Astrocyte (in vitro differentiated cells and primary cell): ENCODE measurements at regions not wholly inside any gene's neighbourhood (a gene's known extent, or its start where the extent isn't known, plus 50 kb on each side); places are given as distances from the start of the nearest gene placed in this dataset.
"Not testable (repeated sequence)": the region's sequence is repeated elsewhere in the genome, so short reads cannot be mapped to it uniquely, and the experiment has no call there.

Experiments
- DNase-seq: peaks from one replicate; pipeline ENCODE4 v3.0.0-alpha.2; 2010; ENCODE audit warnings: low read depth
- FAIRE-seq: peaks from 2 replicates; lab custom pipeline; 2011; peaks lifted over from hg19 to GRCh38; lab: Jason Lieb, UNC
- H2AFZ ChIP-seq: 2 replicates; pipeline ENCODE4 v1.6.0; 2012; ENCODE audit warnings: low read depth, low read length, inconsistent platforms
- H3K27ac ChIP-seq: 2 replicates; pipeline ENCODE4 v1.5.1; 2011; ENCODE audit warnings: low read depth, low read length, inconsistent platforms
- H3K27me3 ChIP-seq: 2 replicates; pipeline ENCODE4 v1.6.0; 2011; ENCODE audit warnings: low read length, inconsistent platforms; ENCODE audit not compliant: insufficient read depth
- H3K36me3 ChIP-seq: 2 replicates; pipeline ENCODE4 v1.5.1; 2011; ENCODE audit warnings: low read length, inconsistent platforms; ENCODE audit not compliant: insufficient read depth
- H3K4me1 ChIP-seq: 2 replicates; pipeline ENCODE4 v1.5.1; 2011; ENCODE audit warnings: low read length, inconsistent platforms; ENCODE audit not compliant: insufficient read depth
- H3K4me2 ChIP-seq: 2 replicates; pipeline ENCODE4 v1.6.0; 2012; ENCODE audit warnings: low read length, inconsistent platforms
- H3K4me3 ChIP-seq: 2 replicates; pipeline ENCODE4 v1.5.1; 2011; ENCODE audit warnings: low read depth, mild to moderate bottlenecking, low read length, inconsistent platforms; ENCODE audit not compliant: insufficient read depth
- H3K79me2 ChIP-seq: 2 replicates; pipeline ENCODE4 v1.6.0; 2012; ENCODE audit warnings: mild to moderate bottlenecking, low read length, inconsistent platforms; ENCODE audit not compliant: insufficient read depth
- H3K9ac ChIP-seq: 2 replicates; pipeline ENCODE4 v1.6.0; 2012; ENCODE audit warnings: mild to moderate bottlenecking, low read length, inconsistent platforms
- H3K9me3 ChIP-seq: 2 replicates; pipeline ENCODE4 v1.5.1; 2012; ENCODE audit warnings: low read depth, mild to moderate bottlenecking, low read length, inconsistent platforms; ENCODE audit not compliant: insufficient read depth
- H4K20me1 ChIP-seq: 2 replicates; pipeline ENCODE4 v1.6.0; 2012; ENCODE audit warnings: low read length, inconsistent platforms; ENCODE audit not compliant: insufficient read depth
- H3K27ac Mint-ChIP-seq: one replicate; pipeline ENCODE4 v1.8.0; 2021; ENCODE audit warnings: mild to moderate bottlenecking, mixed read lengths; ENCODE audit not compliant: unreplicated experiment
- H3K27me3 Mint-ChIP-seq: one replicate; pipeline ENCODE4 v1.8.0; 2021; ENCODE audit warnings: low read depth, mixed read lengths; ENCODE audit not compliant: unreplicated experiment
- H3K36me3 Mint-ChIP-seq: one replicate; pipeline ENCODE4 v1.8.0; 2021; ENCODE audit warnings: low read depth, mixed read lengths; ENCODE audit not compliant: unreplicated experiment
- H3K4me1 Mint-ChIP-seq: one replicate; pipeline ENCODE4 v1.8.0; 2021; ENCODE audit warnings: low read depth, mixed read lengths; ENCODE audit not compliant: unreplicated experiment
- H3K4me3 Mint-ChIP-seq: one replicate; pipeline ENCODE4 v1.8.0; 2021; ENCODE audit warnings: mild to moderate bottlenecking, moderate library complexity, mixed read lengths; ENCODE audit not compliant: unreplicated experiment
- H3K9me3 Mint-ChIP-seq: one replicate; pipeline ENCODE4 v1.8.0; 2021; ENCODE audit warnings: mild to moderate bottlenecking, mixed read lengths; ENCODE audit not compliant: unreplicated experiment
- CTCF ChIP-seq: IDR thresholded peaks from 2 replicates; pipeline ENCODE4 v1.5.1; 2011; ENCODE audit warnings: low read depth, mild to moderate bottlenecking, inconsistent platforms, low read length, moderate library complexity; ENCODE audit not compliant: insufficient read depth
- EZH2 ChIP-seq: IDR thresholded peaks from 2 replicates; pipeline ENCODE4 v1.6.1; 2012; ENCODE audit warnings: mild to moderate bottlenecking, low read length, inconsistent platforms; ENCODE audit not compliant: insufficient read depth

- FAIRE-seq (no peak), DNase-seq (no peak)
- no peaks in the 10 kb centered on the region for H3K4me1 ChIP-seq
- no peak overlapping the region for H3K4me3 ChIP-seq
- no peak overlapping the region for H2AFZ ChIP-seq
- Mint-ChIP-seq H3K4me3 (no peak overlapping the region), H3K9me3 (peaks cover 4% of the 10 kb centered on the region), H3K36me3 (no peaks in the 10 kb centered on the region), H3K27me3 (no peaks in the 10 kb centered on the region), H3K27ac (no peak overlapping the region), H3K4me1 (no peaks in the 10 kb centered on the region)
- no peaks in the 10 kb centered on the region for H3K79me2 ChIP-seq
- H3K9ac ChIP-seq = no peak overlapping the region
- H3K36me3 ChIP-seq = no peaks in the 10 kb centered on the region
- H3K4me2 ChIP-seq = no peak overlapping the region
- H3K9me3 ChIP-seq = peaks cover 2% of the 10 kb centered on the region
- H3K27ac ChIP-seq = no peak overlapping the region
- no peaks in the 10 kb centered on the region for H4K20me1 ChIP-seq
- no peaks in the 10 kb centered on the region for H3K27me3 ChIP-seq
- no peak for TF ChIP-seq EZH2
- no peak for TF ChIP-seq CTCF
These were observed 495.3 kb upstream of the ARPP21 start for GRCh38 chr3:35144011-35144410.

- not testable (repeated sequence) for H3K36me3 Mint-ChIP-seq, FAIRE-seq, H3K27me3 ChIP-seq, H3K9ac ChIP-seq, H3K4me2 ChIP-seq, H4K20me1 ChIP-seq, H3K79me2 ChIP-seq, H3K4me3 Mint-ChIP-seq, H3K9me3 ChIP-seq, H3K36me3 ChIP-seq, DNase-seq, H3K27ac Mint-ChIP-seq, H3K4me1 Mint-ChIP-seq, H3K4me1 ChIP-seq, H3K27me3 Mint-ChIP-seq, H3K27ac ChIP-seq, H3K9me3 Mint-ChIP-seq, H2AFZ ChIP-seq, H3K4me3 ChIP-seq
These were observed 492.9 kb upstream of the ARPP21 start for GRCh38 chr3:35146256-35147035.

GRCh38 chr3:35183927-35184675 is 455.2 kb upstream of the ARPP21 start:
- peaks cover 6% of the 10 kb centered on the region for H3K36me3 Mint-ChIP-seq
- peaks cover 11% of the 10 kb centered on the region for H3K9me3 Mint-ChIP-seq
- no peak overlapping the region for H2AFZ ChIP-seq
- no peak overlapping the region for H3K4me3 Mint-ChIP-seq
- H3K4me3 ChIP-seq = peak overlapping the region; percentile 8
- no peaks in the 10 kb centered on the region for H3K27me3 Mint-ChIP-seq
- peak; percentile 82 for DNase-seq
- peaks cover 12% of the 10 kb centered on the region for H3K9me3 ChIP-seq
- no peak for FAIRE-seq
- TF ChIP-seq EZH2 (no peak), CTCF (no peak)
- peaks cover 18% of the 10 kb centered on the region for H3K4me1 Mint-ChIP-seq
- no peaks in the 10 kb centered on the region for H3K36me3 ChIP-seq
- H4K20me1 ChIP-seq = no peaks in the 10 kb centered on the region
- H3K4me2 ChIP-seq = peak overlapping the region; percentile 43
- peak overlapping the region; percentile 58 for H3K27ac ChIP-seq
- no peaks in the 10 kb centered on the region for H3K79me2 ChIP-seq
- peak overlapping the region; percentile 88 for H3K27ac Mint-ChIP-seq
- no peaks in the 10 kb centered on the region for H3K27me3 ChIP-seq
- H3K9ac ChIP-seq = peak overlapping the region; percentile 53
- peaks cover 14% of the 10 kb centered on the region for H3K4me1 ChIP-seq
